HL-60 (cell line): ENCODE measurements at regions not wholly inside any gene's neighbourhood (a gene's known extent, or its start where the extent isn't known, plus 50 kb on each side); places are given as distances from the start of the nearest gene placed in this dataset.
"Not testable (repeated sequence)": the region's sequence is repeated elsewhere in the genome, so short reads cannot be mapped to it uniquely, and the experiment has no call there.

Experiments used
- DNase-seq, 2 experiments: peaks; one replicate each; pipeline ENCODE4 v3.0.0-alpha.2; 2010 to 2020; ENCODE audit warnings: low read depth in 1 of 2, low spot score in 1 of 2
- H3K27ac ChIP-seq: fragments of 250-450 bp; sonication (Bioruptor Pico); replicated peaks from 2 replicates; pipeline ENCODE4 v1.5.1; 2020; ENCODE audit warnings: mild to moderate bottlenecking, moderate library complexity
- H3K27me3 ChIP-seq: fragments of 250-450 bp; sonication (Bioruptor Pico); 2 replicates; pipeline ENCODE4 v1.5.1; 2021; ENCODE audit warnings: mild to moderate bottlenecking, moderate library complexity; ENCODE audit not compliant: insufficient read depth, poor library complexity, severe bottlenecking
- H3K4me3 ChIP-seq: replicated peaks from 2 replicates; pipeline ENCODE4 v1.5.1; 2011; ENCODE audit warnings: mild to moderate bottlenecking, control low read depth, low read length; ENCODE audit not compliant: insufficient read depth
- CTCF ChIP-seq: IDR thresholded peaks from one replicate; pipeline ENCODE4 v1.5.1; 2011; ENCODE audit warnings: low read length, control low read depth, inconsistent platforms; ENCODE audit not compliant: insufficient read depth
- GABPA ChIP-seq: IDR thresholded peaks from 2 replicates; pipeline ENCODE4 v1.6.1; 2012; ENCODE audit warnings: low read depth
- POLR2AphosphoS5 ChIP-seq: IDR thresholded peaks from 2 replicates; pipeline ENCODE4 v1.6.1; 2012; ENCODE audit warnings: low read depth
- REST ChIP-seq: IDR thresholded peaks from 2 replicates; pipeline ENCODE4 v1.6.1; 2012; ENCODE audit warnings: low read depth; ENCODE audit not compliant: insufficient replicate concordance
- SPI1 ChIP-seq: IDR thresholded peaks from 2 replicates; pipeline ENCODE4 v1.6.1; 2012; ENCODE audit warnings: low read depth, mild to moderate bottlenecking, borderline replicate concordance

- DNase-seq, result no peak
- Histone ChIP-seq H3K27me3 (no peaks in the 10 kb centered on the region), H3K4me3 (no peak overlapping the region), H3K27ac (no peak overlapping the region)
- no peak for TF ChIP-seq SPI1
- no peak for TF ChIP-seq POLR2AphosphoS5
- TF ChIP-seq CTCF, result no peak
- TF ChIP-seq GABPA, result no peak
- no peak for TF ChIP-seq REST
Observed at GRCh38 chr9:2387166-2387565, 234.4 kb upstream of the VLDLR start.

- Histone ChIP-seq H3K27ac (no peak overlapping the region), H3K4me3 (no peak overlapping the region), H3K27me3 (no peaks in the 10 kb centered on the region)
- TF ChIP-seq REST (no peak), GABPA (no peak), POLR2AphosphoS5 (no peak), CTCF (no peak), SPI1 (no peak)
- DNase-seq, result no peak
Observed at GRCh38 chr9:2389404-2389803, 232.2 kb upstream of the VLDLR start.

GRCh38 chr9:2390028-2390427, 231.6 kb upstream of the VLDLR start:
- no peak for TF ChIP-seq POLR2AphosphoS5
- no peak for TF ChIP-seq GABPA
- TF ChIP-seq CTCF, result no peak
- no peak for TF ChIP-seq SPI1
- TF ChIP-seq REST, result no peak
- Histone ChIP-seq H3K4me3 (no peak overlapping the region), H3K27me3 (no peaks in the 10 kb centered on the region), H3K27ac (no peak overlapping the region)
- no peak for DNase-seq

GRCh38 chr9:2391509-2392132, 230.0 kb upstream of the VLDLR start:
- DNase-seq, H3K27me3 ChIP-seq, H3K27ac ChIP-seq, H3K4me3 ChIP-seq: not testable (repeated sequence)

GRCh38 chr9:2394087-2394741, 227.4 kb upstream of the VLDLR start:
- H3K4me3 ChIP-seq, H3K27ac ChIP-seq, DNase-seq, H3K27me3 ChIP-seq: not testable (repeated sequence)
